ENCODE measurements at regions not wholly inside any gene's neighbourhood (a gene's known extent, or its start where the extent isn't known, plus 50 kb on each side); places are given as distances from the start of the nearest gene placed in this dataset.
"Not testable (repeated sequence)": the region's sequence is repeated elsewhere in the genome, so short reads cannot be mapped to it uniquely, and the experiment has no call there.

DNA sequence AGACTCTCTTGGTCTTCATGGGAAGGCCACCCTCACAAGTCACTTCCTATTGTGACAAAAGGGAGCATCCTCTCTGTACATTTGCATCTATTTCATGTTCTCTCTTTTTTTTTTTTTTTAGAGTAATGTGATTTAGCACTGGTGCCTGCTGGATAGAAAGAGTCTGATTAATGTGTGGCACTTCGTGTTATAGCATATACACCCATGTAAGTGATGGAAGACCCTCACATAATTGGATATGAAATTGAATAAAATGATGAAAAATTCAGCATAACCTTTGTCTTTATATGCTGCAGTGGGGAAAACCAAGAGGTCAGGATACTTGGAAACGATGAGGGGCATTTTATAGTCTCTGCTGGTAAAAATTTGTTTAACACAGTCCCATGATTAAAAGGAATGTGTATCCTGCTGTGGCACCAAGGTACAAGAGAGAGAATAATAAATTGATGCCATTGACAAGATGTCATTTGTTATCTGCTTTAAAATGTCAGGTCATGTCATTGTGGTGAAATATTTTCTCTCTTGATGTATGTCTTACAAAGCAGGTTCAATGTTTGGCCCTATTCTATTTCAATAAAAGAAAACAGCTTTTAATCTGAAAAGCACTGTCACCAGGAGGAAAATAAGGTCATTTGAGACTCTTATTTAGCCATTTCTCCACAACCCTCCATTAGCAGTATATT is 1115.4 kb downstream of the STPG2 start:
- no peak overlapping the region for H3K27ac ChIP-seq
- TF ChIP-seq, protein P1, sequence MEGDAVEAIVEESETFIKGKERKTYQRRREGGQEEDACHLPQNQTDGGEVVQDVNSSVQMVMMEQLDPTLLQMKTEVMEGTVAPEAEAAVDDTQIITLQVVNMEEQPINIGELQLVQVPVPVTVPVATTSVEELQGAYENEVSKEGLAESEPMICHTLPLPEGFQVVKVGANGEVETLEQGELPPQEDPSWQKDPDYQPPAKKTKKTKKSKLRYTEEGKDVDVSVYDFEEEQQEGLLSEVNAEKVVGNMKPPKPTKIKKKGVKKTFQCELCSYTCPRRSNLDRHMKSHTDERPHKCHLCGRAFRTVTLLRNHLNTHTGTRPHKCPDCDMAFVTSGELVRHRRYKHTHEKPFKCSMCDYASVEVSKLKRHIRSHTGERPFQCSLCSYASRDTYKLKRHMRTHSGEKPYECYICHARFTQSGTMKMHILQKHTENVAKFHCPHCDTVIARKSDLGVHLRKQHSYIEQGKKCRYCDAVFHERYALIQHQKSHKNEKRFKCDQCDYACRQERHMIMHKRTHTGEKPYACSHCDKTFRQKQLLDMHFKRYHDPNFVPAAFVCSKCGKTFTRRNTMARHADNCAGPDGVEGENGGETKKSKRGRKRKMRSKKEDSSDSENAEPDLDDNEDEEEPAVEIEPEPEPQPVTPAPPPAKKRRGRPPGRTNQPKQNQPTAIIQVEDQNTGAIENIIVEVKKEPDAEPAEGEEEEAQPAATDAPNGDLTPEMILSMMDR (conservative IDR thresholded peaks at IDR 0.05), result no peak

DNA sequence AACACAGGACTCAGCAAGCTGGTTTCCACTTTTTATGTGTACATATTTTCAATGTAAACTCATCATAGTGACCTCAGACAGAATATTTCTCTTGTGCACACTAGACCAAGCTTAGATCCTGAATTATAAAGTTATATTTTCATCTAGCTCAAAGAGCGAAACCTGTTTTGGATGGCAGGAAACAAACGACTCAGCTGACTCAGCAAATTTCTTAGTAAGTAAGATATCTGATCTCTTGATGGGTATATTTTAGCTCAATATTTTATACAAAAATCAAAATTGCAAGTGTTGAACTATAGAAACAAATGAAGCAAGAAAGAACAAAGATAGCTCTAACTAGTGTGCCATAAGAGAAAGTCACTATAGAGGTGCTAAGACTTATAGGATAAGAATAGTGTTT is 1114.5 kb downstream of the STPG2 start:
- TF ChIP-seq, protein P1 (conservative IDR thresholded peaks at IDR 0.05), result no peak
- no peak overlapping the region for H3K27ac ChIP-seq

DNA sequence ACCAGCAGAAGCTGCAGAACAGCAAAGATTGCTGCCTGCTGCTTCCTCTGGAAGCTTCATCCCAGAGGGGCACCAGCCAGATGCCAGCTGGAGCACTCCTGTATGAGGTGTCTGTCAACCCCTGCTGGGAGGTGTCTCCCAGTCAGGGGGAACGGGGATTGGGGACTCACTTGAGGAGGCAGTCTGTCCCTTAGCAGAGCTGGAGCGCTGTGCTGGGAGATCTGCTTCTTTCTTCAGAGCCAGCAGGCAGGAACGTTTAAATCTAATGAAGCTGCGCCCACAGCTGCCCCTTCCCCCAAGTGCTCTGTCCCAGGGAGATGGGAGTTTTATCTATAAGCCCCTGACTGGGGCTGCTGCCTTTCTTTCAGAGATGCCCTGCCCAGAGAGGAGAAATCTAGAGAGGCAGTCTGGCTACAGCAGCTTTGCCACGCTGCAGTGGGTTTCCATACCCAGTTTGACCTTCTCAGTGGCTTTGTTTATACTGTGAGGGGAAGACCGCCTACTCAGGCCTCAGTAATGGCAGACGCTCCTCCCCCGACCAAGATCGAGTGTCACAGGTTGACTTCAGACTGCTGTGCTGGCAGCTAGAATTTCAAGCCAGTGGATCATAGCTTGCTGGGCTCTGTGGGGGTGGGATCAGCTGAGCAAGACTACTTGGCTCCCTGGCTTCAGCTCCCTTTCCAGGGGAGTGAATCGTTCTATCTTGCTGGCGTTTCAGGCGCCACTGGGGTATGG is 1105.7 kb downstream of the STPG2 start:
- not testable (repeated sequence) for H3K27ac ChIP-seq

DNA sequence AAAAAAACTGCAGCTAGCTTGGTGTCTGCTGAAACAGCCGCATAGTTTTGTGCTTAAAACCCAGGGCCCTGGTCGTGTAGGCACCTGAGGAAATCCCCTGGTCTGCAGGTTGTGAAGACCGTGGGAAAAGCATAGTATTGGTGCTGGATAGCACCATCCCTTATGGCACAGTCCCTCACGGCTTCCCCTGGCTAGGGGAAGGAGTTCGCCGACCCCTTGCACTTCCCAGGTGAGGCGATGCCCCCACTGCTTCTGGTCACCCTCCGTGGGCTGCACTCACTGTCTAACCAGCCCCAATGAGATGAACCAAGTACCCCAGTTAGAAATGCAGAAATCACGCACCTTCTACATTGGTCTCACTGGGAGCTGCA is 1105.1 kb downstream of the STPG2 start:
- TF ChIP-seq, protein P1 (conservative IDR thresholded peaks at IDR 0.05), result no peak
- no peak overlapping the region for H3K27ac ChIP-seq

DNA sequence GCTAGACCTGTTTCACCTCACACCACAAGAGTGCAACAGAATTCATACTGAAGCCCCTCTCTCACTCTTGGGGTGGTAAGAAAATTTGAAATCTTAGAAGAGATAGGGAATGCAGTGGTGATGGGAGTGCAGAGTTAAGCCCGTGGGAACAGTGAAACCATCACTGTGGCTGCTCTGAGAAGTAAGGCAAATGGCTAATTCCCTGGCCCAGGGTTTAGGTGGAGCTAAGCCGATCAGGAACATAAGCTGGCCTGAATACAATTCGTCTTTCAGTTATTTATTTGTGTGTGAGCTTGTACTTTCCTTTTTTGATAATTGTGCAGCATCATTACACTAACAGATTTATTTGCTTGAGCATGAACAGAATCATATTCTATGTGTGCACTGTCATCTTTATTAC is 1070.6 kb downstream of the STPG2 start:
- TF ChIP-seq, protein P1 (conservative IDR thresholded peaks at IDR 0.05), result no peak
- H3K27ac ChIP-seq, result no peak overlapping the region

DNA sequence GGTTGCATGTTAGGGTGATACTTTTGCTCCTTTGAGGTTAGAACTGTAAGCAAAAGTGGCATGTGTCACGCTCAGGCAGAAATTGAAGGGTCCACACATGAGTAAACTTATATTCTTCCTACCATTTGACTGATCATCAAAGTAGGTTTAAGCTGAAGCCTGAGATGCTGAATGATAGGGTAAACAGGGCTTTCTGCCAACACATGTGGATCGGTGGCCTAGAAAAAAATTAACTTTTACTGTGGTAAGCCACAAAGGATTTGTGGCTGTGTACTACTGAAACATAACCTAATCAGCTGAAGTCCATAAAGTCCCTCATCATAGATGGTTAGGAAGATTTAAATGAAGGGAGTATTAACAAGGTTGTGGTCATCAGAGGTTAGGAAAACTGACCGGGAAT is 1070.1 kb downstream of the STPG2 start:
- TF ChIP-seq, protein P1 (conservative IDR thresholded peaks at IDR 0.05), result no peak

DNA sequence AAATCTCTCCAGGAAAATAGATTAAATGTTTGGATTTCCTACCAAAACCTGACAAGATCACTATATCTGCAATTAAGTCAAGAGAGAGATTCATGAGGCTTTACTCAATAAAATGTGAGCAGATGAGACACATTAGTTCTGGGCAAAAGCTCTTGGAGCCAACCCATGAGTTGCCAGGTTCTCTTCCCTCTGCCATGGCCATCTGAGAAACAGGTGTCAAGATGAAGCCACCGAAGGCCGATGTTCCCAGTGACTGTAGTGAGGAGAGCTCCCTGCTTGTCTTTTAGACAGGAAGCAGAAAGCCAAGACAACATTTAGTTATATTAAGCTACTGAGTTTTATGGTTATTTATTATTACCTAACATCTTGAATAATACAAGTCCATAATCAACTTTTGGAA is 1068.7 kb downstream of the STPG2 start:
- TF ChIP-seq, protein P1 (conservative IDR thresholded peaks at IDR 0.05), result no peak
- no peak overlapping the region for H3K27ac ChIP-seq

More for the DNA sequence above, 1070.1 kb downstream of the STPG2 start:
- H3K27ac ChIP-seq, result no peak overlapping the region

DNA sequence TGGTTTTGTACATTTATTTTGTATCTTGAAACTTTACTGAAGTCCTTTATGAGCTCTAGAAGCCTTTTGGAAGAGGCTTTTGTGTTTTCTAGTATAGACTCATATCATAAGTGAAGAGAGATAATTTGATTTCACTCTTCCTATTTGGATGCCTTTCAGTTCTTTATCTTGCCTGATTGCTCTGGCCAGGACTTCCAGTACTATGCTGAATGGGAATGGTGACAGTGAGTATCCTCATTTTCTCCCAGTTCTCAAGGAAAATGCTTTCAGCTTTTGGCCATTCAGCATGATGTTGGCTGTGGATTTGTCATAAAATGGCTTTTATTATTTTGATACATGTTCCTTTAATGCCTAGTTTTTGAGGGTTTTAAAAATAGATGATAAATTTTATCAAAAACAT is 1061.3 kb downstream of the STPG2 start:
- TF ChIP-seq, protein P1 (conservative IDR thresholded peaks at IDR 0.05), result no peak
- no peak overlapping the region for H3K27ac ChIP-seq

DNA sequence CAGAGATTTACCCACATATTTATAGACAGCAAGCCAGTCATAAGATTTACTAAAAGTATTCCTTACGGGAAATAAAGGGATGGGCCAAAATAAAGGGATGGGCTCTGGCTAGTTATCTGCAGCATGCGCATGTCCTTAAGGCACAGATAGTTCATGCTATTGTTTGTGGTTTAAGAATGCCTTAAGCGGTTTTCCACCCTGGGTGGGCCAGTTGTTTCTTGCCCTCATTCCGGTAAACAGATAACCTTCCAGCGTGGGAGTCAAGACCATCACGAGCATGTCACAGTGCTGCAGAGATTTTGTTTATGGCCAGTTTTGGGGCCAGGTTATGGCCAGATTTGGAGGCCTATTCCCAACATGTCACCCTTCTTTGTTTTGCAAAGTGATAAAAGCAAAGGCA is 1046.2 kb downstream of the STPG2 start:
- not testable (repeated sequence) for H3K27ac ChIP-seq

DNA sequence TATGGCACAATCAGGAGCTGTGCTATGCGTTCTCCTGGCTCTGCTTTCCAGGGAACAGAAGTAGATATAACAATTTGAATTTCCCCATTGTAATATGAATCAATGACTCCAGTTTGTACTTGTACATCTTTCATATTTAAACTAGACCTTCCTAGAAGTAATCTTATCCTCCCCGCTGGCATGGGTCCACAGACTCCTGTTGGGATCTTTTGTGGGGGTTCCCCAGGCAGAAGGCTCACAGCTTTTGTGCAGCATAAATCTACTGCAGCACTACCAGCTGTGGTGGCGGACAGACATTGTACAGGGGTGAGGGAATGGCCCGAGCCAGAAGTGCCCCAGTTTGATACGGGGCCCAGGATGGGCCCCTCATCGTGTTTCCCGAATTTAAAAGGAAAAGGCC is 1042.1 kb downstream of the STPG2 start:
- not testable (repeated sequence) for H3K27ac ChIP-seq
